ENCODE measurements at regions not wholly inside any gene's neighbourhood (a gene's known extent, or its start where the extent isn't known, plus 50 kb on each side); places are given as distances from the start of the nearest gene placed in this dataset.

GRCh38 chr4:14184265-14184664 lies 556.7 kb upstream of the BOD1L1 start:
- DNase-seq = no peak

GRCh38 chr4:14184767-14185166 lies 557.2 kb upstream of the BOD1L1 start:
- no peak for DNase-seq

GRCh38 chr4:14188214-14188613 lies 560.7 kb upstream of the BOD1L1 start:
- DNase-seq = no peak

- DNase-seq = no peak
Observed at GRCh38 chr4:14193601-14194000, 566.1 kb upstream of the BOD1L1 start.

GRCh38 chr4:14196131-14196530 lies 568.6 kb upstream of the BOD1L1 start:
- no peak for DNase-seq

- no peak for DNase-seq
Observed at GRCh38 chr4:14215116-14215770, 587.7 kb upstream of the BOD1L1 start.

GRCh38 chr4:14217401-14217800 lies 589.9 kb upstream of the BOD1L1 start:
- no peak for DNase-seq

- DNase-seq = no peak
Observed at GRCh38 chr4:14218641-14219040, 591.1 kb upstream of the BOD1L1 start.

GRCh38 chr4:14221176-14221575 lies 593.7 kb upstream of the BOD1L1 start:
- DNase-seq = no peak

- DNase-seq = no peak
Observed at GRCh38 chr4:14222377-14223029, 595.0 kb upstream of the BOD1L1 start.

GRCh38 chr4:14223461-14223860 lies 595.9 kb upstream of the BOD1L1 start:
- no peak for DNase-seq

GRCh38 chr4:14225688-14226207 lies 598.2 kb upstream of the BOD1L1 start:
- no peak for DNase-seq

- no peak for DNase-seq
Observed at GRCh38 chr4:14233126-14233525, 605.6 kb upstream of the BOD1L1 start.

- no peak for DNase-seq
Observed at GRCh38 chr4:14234307-14234706, 606.8 kb upstream of the BOD1L1 start.

- no peak for DNase-seq
Observed at GRCh38 chr4:14236359-14236758, 608.8 kb upstream of the BOD1L1 start.

- DNase-seq = no peak
Observed at GRCh38 chr4:14237911-14238310, 610.4 kb upstream of the BOD1L1 start.

- no peak for DNase-seq
Observed at GRCh38 chr4:14241574-14241973, 614.0 kb upstream of the BOD1L1 start.

- DNase-seq = no peak
Observed at GRCh38 chr4:14247767-14248166, 620.2 kb upstream of the BOD1L1 start.

GRCh38 chr4:14249226-14249625 lies 621.7 kb upstream of the BOD1L1 start:
- DNase-seq = no peak

- no peak for DNase-seq
Observed at GRCh38 chr4:14254252-14254651, 626.7 kb upstream of the BOD1L1 start.

- no peak for DNase-seq
Observed at GRCh38 chr4:14254926-14255325, 627.4 kb upstream of the BOD1L1 start.

GRCh38 chr4:14257903-14258302 lies 630.4 kb upstream of the BOD1L1 start:
- DNase-seq = no peak

GRCh38 chr4:14259936-14260335 lies 632.4 kb upstream of the BOD1L1 start:
- no peak for DNase-seq

GRCh38 chr4:14260591-14260990 lies 633.1 kb upstream of the BOD1L1 start:
- DNase-seq = no peak

GRCh38 chr4:14262221-14262620 lies 634.7 kb upstream of the BOD1L1 start:
- DNase-seq = no peak
